ENCODE measurements at regions not wholly inside any gene's neighbourhood (a gene's known extent, or its start where the extent isn't known, plus 50 kb on each side); places are given as distances from the start of the nearest gene placed in this dataset.
"Not testable (repeated sequence)": the region's sequence is repeated elsewhere in the genome, so short reads cannot be mapped to it uniquely, and the experiment has no call there.

DNA sequence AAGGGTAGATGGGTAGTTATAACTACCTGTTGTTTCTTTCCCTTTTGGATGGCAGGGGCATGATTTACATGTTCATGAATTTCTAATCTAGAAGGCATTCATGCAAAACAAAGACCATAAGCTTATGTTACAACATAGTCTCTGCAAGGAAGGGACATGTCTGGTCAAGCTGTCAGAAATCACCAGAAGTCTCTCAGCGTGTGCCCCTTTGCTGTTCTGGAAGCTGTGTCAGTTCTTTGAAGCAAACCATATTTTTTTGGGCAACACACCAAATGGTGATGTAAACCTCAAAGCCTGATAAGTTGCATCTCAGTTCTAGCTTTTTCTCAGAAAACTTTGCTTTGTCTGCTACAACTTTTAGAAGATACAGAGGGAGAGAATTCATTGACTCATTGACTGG is 173.5 kb upstream of the CTAGE1 start:
- no peak overlapping the region for H3K9ac ChIP-seq (ENCODE audit: low read depth, low read length)
- H3K36me3 ChIP-seq (ENCODE audit: insufficient read depth, low read length) = no peaks in the 10 kb centered on the region
- H3K4me1 ChIP-seq (ENCODE audit: insufficient read depth, low read length) = no peaks in the 10 kb centered on the region
- no peaks in the 10 kb centered on the region for H3K9me3 ChIP-seq (ENCODE audit: control insufficient read depth, insufficient read depth, low read length)

GRCh38 chr18:22594155-22594690 is 176.5 kb upstream of the CTAGE1 start:
- no peaks in the 10 kb centered on the region for H3K36me3 ChIP-seq (ENCODE audit: insufficient read depth, low read length)
- no peak overlapping the region for H3K9ac ChIP-seq (ENCODE audit: low read depth, low read length)
- no peaks in the 10 kb centered on the region for H3K4me1 ChIP-seq (ENCODE audit: insufficient read depth, low read length)
- H3K9me3 ChIP-seq (ENCODE audit: control insufficient read depth, insufficient read depth, low read length) = no peaks in the 10 kb centered on the region

DNA sequence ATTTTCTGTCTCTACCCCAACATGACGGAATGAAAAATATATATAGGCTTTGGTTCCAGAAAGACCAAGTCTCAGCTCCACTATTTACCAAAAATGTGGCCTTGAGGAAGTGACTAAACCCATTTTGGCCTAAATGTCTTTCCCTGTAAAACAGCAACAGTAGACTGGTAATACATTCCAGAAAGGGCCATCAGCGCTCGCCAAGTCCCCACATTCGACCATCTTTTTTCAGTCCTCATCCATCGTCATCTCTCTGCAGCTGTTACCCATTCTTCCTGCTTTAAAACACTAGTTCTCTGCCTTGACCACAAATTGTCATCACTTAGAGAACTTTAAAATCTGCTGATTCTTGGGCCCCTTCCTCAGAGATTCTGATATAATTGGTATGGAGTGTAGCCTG is 183.8 kb upstream of the CTAGE1 start:
- Histone ChIP-seq H3K9me3 (ENCODE audit: control insufficient read depth, insufficient read depth, low read length) (no peaks in the 10 kb centered on the region), H3K9ac (ENCODE audit: low read depth, low read length) (no peak overlapping the region)

DNA sequence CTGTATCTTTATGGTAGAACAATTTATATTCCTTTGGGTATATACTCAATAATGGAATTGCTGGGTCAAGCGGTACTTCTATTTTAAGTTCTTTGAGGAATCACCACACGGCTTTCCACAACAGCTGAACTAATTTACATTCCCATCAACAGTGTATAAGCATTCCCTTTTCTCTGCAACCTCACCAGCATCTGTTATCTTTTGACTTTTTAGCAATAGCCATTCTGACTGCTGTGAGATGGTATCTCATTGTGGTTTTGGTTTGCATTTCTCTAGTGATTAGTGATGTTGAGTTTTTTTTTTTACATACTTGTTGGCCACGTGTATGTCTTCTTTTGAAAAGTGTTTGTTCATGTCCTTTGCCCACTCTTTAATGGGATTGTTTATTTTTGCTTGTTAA is 184.7 kb upstream of the CTAGE1 start:
- H3K9me3 ChIP-seq (ENCODE audit: control insufficient read depth, insufficient read depth, low read length); H3K4me1 ChIP-seq (ENCODE audit: insufficient read depth, low read length); H3K36me3 ChIP-seq (ENCODE audit: insufficient read depth, low read length); H3K9ac ChIP-seq (ENCODE audit: low read depth, low read length): not testable (repeated sequence)

More for the DNA sequence above, 183.8 kb upstream of the CTAGE1 start:
- Histone ChIP-seq H3K4me1 (ENCODE audit: insufficient read depth, low read length) (no peaks in the 10 kb centered on the region), H3K36me3 (ENCODE audit: insufficient read depth, low read length) (no peaks in the 10 kb centered on the region)

DNA sequence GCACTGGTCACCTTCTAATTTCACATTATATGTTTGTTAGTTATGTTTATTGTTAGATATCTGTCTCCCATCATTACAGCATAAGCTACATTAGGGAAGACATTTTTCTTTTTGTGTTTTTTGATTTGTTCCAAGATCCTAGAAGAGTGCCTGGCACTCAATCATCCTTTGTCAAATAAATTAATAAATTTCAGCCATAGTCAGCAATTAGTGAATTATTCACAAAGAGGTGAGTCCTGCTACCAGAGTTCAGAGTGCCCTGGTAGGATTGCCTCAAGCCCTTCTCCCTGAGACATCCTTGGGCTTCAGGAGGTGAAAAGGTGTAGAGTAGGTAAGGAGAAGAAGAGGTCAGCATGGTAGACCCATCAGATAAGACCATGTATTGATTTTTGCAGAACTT is 186.2 kb upstream of the CTAGE1 start:
- Histone ChIP-seq H3K9me3 (ENCODE audit: control insufficient read depth, insufficient read depth, low read length) (no peaks in the 10 kb centered on the region), H3K36me3 (ENCODE audit: insufficient read depth, low read length) (no peaks in the 10 kb centered on the region), H3K4me1 (ENCODE audit: insufficient read depth, low read length) (peaks cover 7% of the 10 kb centered on the region), H3K9ac (ENCODE audit: low read depth, low read length) (no peak overlapping the region)

GRCh38 chr18:22604390-22604985 is 186.8 kb upstream of the CTAGE1 start:
- Histone ChIP-seq H3K9ac (ENCODE audit: low read depth, low read length) (no peak overlapping the region), H3K4me1 (ENCODE audit: insufficient read depth, low read length) (peaks cover 7% of the 10 kb centered on the region), H3K9me3 (ENCODE audit: control insufficient read depth, insufficient read depth, low read length) (no peaks in the 10 kb centered on the region), H3K36me3 (ENCODE audit: insufficient read depth, low read length) (no peaks in the 10 kb centered on the region)

DNA sequence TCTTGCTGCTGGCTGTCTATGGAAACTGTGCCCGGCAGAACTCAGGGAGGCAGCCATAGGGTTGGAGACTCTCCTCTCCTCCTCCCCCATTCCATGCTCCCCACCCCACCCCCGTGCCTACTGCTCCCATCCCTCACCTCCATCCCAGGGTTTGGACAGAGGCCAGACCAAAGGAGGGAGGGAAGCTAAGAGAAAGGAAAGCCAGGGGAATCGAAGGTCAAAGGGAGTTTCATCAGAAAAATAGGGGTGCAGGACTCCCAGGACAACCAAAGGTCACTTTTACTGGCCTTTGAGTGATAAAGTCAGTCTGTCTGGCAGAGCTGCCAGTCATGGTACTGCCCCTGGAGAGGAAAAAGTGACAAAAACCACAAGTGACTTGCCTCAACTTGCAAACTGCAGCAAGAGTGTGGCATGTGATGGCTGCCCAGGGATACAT is 187.3 kb upstream of the CTAGE1 start:
- no peaks in the 10 kb centered on the region for H3K9me3 ChIP-seq (ENCODE audit: control insufficient read depth, insufficient read depth, low read length)
- no peak overlapping the region for H3K9ac ChIP-seq (ENCODE audit: low read depth, low read length)
- no peaks in the 10 kb centered on the region for H3K36me3 ChIP-seq (ENCODE audit: insufficient read depth, low read length)
- H3K4me1 ChIP-seq (ENCODE audit: insufficient read depth, low read length) = peaks cover 7% of the 10 kb centered on the region

- Histone ChIP-seq H3K4me1 (ENCODE audit: insufficient read depth, low read length) (peaks cover 7% of the 10 kb centered on the region), H3K9me3 (ENCODE audit: control insufficient read depth, insufficient read depth, low read length) (no peaks in the 10 kb centered on the region), H3K9ac (ENCODE audit: low read depth, low read length) (no peak overlapping the region), H3K36me3 (ENCODE audit: insufficient read depth, low read length) (no peaks in the 10 kb centered on the region)
Observed at GRCh38 chr18:22605736-22606135, 188.0 kb upstream of the CTAGE1 start.

GRCh38 chr18:22606563-22607283 is 189.0 kb upstream of the CTAGE1 start:
- H3K36me3 ChIP-seq (ENCODE audit: insufficient read depth, low read length) = no peaks in the 10 kb centered on the region

DNA sequence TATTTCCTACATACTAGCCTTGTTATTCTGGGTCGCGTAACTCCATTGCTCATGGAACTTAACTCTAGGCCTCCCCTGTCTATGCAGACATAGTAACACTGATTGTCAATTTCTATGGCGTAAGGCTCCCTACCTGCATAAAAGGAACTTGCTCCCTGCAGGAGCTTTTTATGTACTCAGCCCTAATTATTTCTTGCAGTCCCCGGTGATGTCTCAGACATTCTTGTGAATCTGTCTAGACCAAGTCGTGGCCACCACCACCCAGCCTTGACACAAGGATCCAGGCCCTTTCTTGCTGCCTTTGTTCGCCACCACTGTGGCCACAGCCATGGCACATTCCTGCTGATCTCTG is 189.5 kb upstream of the CTAGE1 start:
- H3K36me3 ChIP-seq (ENCODE audit: insufficient read depth, low read length) = no peaks in the 10 kb centered on the region
- H3K4me1 ChIP-seq (ENCODE audit: insufficient read depth, low read length) = peaks cover 7% of the 10 kb centered on the region
- no peak overlapping the region for H3K9ac ChIP-seq (ENCODE audit: low read depth, low read length)
- H3K9me3 ChIP-seq (ENCODE audit: control insufficient read depth, insufficient read depth, low read length) = no peaks in the 10 kb centered on the region

More at GRCh38 chr18:22606563-22607283, 189.0 kb upstream of the CTAGE1 start:
- H3K9me3 ChIP-seq (ENCODE audit: control insufficient read depth, insufficient read depth, low read length) = no peaks in the 10 kb centered on the region
- H3K4me1 ChIP-seq (ENCODE audit: insufficient read depth, low read length) = peaks cover 7% of the 10 kb centered on the region
- H3K9ac ChIP-seq (ENCODE audit: low read depth, low read length) = no peak overlapping the region

- H3K36me3 ChIP-seq (ENCODE audit: insufficient read depth, low read length) = no peaks in the 10 kb centered on the region
- H3K9ac ChIP-seq (ENCODE audit: low read depth, low read length) = no peak overlapping the region
- H3K9me3 ChIP-seq (ENCODE audit: control insufficient read depth, insufficient read depth, low read length) = no peaks in the 10 kb centered on the region
- H3K4me1 ChIP-seq (ENCODE audit: insufficient read depth, low read length) = peaks cover 7% of the 10 kb centered on the region
Observed at GRCh38 chr18:22608847-22609246, 191.1 kb upstream of the CTAGE1 start.

DNA sequence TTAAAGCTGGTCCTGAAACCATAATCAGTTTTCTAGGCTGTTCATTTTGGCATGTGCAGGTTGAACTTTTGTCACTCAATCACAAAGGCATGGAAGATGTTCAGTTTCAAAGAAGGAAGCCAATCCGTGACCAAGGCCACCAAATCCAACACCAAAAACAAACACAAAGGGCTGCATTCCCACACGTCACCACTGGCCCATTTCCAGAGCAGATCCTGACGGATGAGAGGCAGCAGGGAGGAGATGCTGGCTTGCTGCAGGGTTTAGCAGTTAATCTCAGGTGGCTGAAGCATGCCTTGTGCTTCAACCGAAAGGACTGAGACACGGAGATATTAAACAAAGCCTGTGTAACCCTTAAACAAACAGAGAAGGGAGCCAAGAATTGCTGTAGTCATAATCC is 191.9 kb upstream of the CTAGE1 start:
- Histone ChIP-seq H3K4me1 (ENCODE audit: insufficient read depth, low read length) (peaks cover 7% of the 10 kb centered on the region), H3K9me3 (ENCODE audit: control insufficient read depth, insufficient read depth, low read length) (no peaks in the 10 kb centered on the region), H3K36me3 (ENCODE audit: insufficient read depth, low read length) (no peaks in the 10 kb centered on the region), H3K9ac (ENCODE audit: low read depth, low read length) (no peak overlapping the region)

DNA sequence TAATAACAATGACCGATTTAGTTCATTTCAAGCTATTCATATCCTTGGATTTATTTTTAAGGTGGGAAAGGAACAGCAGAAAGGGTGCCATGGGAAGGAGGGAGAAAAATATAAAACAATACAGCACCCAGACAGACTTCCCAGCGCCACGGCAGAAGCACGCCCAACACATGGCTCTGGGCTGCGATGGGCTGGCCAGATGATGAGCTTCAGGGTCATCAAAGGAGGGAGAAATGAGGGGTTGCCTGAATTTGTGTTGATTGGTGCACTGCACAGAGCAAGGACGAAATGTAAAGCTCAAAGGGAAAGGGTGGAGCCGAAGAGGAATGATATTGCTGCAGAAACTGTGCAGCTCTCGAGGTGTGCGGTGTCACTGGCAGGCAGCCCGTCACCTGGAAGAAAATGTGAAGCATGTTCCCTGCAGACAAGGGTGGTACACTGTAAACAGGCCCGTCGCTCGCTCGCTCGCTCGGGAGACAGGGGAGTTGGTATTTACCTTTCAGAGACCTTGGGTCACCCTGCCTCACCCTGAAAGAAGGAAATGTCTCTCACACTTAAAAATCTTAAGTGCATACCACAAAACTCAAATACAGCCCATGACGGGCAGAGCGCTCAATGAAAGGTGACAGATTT is 195.5 kb upstream of the CTAGE1 start:
- H3K9me3 ChIP-seq (ENCODE audit: control insufficient read depth, insufficient read depth, low read length) = no peaks in the 10 kb centered on the region
- H3K9ac ChIP-seq (ENCODE audit: low read depth, low read length) = no peak overlapping the region
- no peaks in the 10 kb centered on the region; the same call in 1 of the 2 replicates for H3K4me1 ChIP-seq (ENCODE audit: insufficient read depth, low read length)
- no peaks in the 10 kb centered on the region for H3K36me3 ChIP-seq (ENCODE audit: insufficient read depth, low read length)

- no peaks in the 10 kb centered on the region; the same call in 1 of the 2 replicates for H3K4me1 ChIP-seq (ENCODE audit: insufficient read depth, low read length)
- no peaks in the 10 kb centered on the region for H3K9me3 ChIP-seq (ENCODE audit: control insufficient read depth, insufficient read depth, low read length)
- no peaks in the 10 kb centered on the region for H3K36me3 ChIP-seq (ENCODE audit: insufficient read depth, low read length)
- no peak overlapping the region for H3K9ac ChIP-seq (ENCODE audit: low read depth, low read length)
Observed at GRCh38 chr18:22613788-22614187, 196.1 kb upstream of the CTAGE1 start.

- no peaks in the 10 kb centered on the region for H3K4me1 ChIP-seq (ENCODE audit: insufficient read depth, low read length)
- H3K9ac ChIP-seq (ENCODE audit: low read depth, low read length) = no peak overlapping the region
- no peaks in the 10 kb centered on the region for H3K36me3 ChIP-seq (ENCODE audit: insufficient read depth, low read length)
- H3K9me3 ChIP-seq (ENCODE audit: control insufficient read depth, insufficient read depth, low read length) = no peaks in the 10 kb centered on the region
Observed at GRCh38 chr18:22623513-22623912, 205.8 kb upstream of the CTAGE1 start.
